PC-3 (cell line): ENCODE measurements at regions not wholly inside any gene's neighbourhood (a gene's known extent, or its start where the extent isn't known, plus 50 kb on each side); places are given as distances from the start of the nearest gene placed in this dataset.

ENCODE experiments used
- EZH2 ChIP-seq: fragments of 300-600 bp; sonication (generic); IDR thresholded peaks from one replicate; pipeline ENCODE4 v1.6.1; 2017; ENCODE audit warnings: antibody characterized with exemption, mild to moderate bottlenecking, low read length; ENCODE audit not compliant: unreplicated experiment
- EZH2phosphoT487 ChIP-seq: fragments of 300-600 bp; sonication (generic); IDR thresholded peaks from 2 replicates; pipeline ENCODE4 v1.6.1; 2018; ENCODE audit warnings: mild to moderate bottlenecking, antibody characterized with exemption, low read length, borderline replicate concordance
- TF ChIP-seq, protein P1 (sequence below): fragments of 300-600 bp; sonication (generic); conservative IDR thresholded peaks from 2 replicates; pipeline ENCODE4 v1.5.1; 2017; ENCODE audit warnings: antibody characterized with exemption, low read depth, mild to moderate bottlenecking, low read length

GRCh38 chr7:36019538-36019937, 133.5 kb upstream of the EEPD1 start:
- TF ChIP-seq, protein P1, sequence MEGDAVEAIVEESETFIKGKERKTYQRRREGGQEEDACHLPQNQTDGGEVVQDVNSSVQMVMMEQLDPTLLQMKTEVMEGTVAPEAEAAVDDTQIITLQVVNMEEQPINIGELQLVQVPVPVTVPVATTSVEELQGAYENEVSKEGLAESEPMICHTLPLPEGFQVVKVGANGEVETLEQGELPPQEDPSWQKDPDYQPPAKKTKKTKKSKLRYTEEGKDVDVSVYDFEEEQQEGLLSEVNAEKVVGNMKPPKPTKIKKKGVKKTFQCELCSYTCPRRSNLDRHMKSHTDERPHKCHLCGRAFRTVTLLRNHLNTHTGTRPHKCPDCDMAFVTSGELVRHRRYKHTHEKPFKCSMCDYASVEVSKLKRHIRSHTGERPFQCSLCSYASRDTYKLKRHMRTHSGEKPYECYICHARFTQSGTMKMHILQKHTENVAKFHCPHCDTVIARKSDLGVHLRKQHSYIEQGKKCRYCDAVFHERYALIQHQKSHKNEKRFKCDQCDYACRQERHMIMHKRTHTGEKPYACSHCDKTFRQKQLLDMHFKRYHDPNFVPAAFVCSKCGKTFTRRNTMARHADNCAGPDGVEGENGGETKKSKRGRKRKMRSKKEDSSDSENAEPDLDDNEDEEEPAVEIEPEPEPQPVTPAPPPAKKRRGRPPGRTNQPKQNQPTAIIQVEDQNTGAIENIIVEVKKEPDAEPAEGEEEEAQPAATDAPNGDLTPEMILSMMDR = no peak
- TF ChIP-seq EZH2 = no peak
- no peak for TF ChIP-seq EZH2phosphoT487
